Loucy (cell line): ENCODE measurements at regions not wholly inside any gene's neighbourhood (a gene's known extent, or its start where the extent isn't known, plus 50 kb on each side); places are given as distances from the start of the nearest gene placed in this dataset.

ENCODE experiments used
- EZH2phosphoT487 ChIP-seq: fragments of 200-600 bp; IDR thresholded peaks from 2 replicates; pipeline ENCODE4 v1.6.1; 2018; ENCODE audit warnings: antibody characterized with exemption, mild to moderate bottlenecking, moderate library complexity, borderline replicate concordance
- TF ChIP-seq, protein P1 (sequence below): fragments of 200-600 bp; sonication (generic); conservative IDR thresholded peaks from 2 replicates; pipeline ENCODE4 v1.5.1; 2014; ENCODE audit warnings: mild to moderate bottlenecking, antibody characterized with exemption, low read length

DNA sequence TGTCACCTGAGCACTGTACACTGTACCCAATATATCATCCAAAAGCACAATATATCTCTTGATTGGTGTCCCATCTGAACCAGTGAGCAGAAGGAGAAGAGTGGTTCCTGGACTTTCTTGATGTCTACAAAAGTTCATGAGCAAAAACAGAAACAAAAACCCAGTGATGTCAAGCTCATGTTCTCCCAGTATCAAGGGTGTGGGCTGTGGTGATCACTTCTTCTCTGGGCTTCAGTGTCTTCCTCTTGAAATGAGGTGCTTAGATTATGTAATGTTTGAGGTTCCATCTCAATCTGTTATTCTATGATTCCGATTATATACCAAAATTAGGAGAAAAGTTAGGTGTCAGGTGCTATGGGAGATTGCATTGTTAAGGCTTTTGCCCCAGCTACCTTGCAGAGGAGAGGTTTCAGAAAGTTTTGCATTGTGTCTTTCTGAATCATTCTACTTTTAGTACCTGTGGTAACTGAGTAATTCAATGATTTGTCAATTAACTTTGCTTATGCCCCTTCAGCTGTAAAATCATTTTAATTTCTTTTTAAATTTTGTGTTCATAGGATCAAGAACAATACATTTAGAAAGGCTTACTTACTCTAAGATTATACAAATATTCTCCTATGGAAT is 122.0 kb upstream of the EOMES start:
- TF ChIP-seq, protein P1, sequence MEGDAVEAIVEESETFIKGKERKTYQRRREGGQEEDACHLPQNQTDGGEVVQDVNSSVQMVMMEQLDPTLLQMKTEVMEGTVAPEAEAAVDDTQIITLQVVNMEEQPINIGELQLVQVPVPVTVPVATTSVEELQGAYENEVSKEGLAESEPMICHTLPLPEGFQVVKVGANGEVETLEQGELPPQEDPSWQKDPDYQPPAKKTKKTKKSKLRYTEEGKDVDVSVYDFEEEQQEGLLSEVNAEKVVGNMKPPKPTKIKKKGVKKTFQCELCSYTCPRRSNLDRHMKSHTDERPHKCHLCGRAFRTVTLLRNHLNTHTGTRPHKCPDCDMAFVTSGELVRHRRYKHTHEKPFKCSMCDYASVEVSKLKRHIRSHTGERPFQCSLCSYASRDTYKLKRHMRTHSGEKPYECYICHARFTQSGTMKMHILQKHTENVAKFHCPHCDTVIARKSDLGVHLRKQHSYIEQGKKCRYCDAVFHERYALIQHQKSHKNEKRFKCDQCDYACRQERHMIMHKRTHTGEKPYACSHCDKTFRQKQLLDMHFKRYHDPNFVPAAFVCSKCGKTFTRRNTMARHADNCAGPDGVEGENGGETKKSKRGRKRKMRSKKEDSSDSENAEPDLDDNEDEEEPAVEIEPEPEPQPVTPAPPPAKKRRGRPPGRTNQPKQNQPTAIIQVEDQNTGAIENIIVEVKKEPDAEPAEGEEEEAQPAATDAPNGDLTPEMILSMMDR, result no peak
- no peak for TF ChIP-seq EZH2phosphoT487
